ENCODE measurements at regions not wholly inside any gene's neighbourhood (a gene's known extent, or its start where the extent isn't known, plus 50 kb on each side); places are given as distances from the start of the nearest gene placed in this dataset.

- DNase-seq: peak; percentile 21
Measured at GRCh38 chr14:49999826-50000379, 107.0 kb downstream of the ARF6 start.

DNA sequence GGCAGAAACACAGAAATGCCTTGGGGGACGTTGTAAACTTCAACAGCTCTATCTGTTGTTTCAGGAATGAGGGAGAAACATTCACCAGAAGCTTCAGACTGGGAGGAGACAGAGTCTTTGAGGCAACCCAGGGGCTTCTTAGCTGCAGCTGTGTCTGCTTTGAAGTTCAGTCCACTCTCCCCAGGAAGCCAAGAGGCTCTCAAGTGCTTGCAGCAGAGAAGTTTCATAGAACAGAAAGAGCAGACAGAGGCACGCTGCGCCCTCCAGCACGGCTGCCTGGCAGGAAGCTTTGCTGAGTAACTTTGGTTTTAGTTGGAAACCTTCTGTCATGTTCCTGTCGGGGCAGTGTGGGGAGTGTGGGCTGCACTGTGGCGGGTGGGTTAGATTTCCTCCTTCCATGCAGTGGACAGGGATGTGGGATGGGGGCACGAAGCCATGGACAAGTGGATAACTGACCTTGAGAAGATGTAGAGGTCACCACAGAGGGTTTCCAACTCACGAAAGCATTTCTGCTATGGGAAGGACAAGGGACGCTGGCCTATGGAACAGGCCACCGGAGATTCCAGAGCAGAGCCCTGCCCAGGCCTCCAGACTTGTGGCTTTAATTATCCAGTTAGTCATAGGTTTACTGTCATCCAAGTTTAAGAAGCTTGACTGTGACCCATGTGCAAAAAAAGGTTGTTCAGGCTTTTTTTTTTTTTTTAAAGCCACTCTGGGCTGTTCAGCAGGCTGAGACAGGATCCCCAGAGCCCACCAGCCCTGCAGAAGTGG is 107.7 kb downstream of the ARF6 start:
- DNase-seq: peak; percentile 83

DNA sequence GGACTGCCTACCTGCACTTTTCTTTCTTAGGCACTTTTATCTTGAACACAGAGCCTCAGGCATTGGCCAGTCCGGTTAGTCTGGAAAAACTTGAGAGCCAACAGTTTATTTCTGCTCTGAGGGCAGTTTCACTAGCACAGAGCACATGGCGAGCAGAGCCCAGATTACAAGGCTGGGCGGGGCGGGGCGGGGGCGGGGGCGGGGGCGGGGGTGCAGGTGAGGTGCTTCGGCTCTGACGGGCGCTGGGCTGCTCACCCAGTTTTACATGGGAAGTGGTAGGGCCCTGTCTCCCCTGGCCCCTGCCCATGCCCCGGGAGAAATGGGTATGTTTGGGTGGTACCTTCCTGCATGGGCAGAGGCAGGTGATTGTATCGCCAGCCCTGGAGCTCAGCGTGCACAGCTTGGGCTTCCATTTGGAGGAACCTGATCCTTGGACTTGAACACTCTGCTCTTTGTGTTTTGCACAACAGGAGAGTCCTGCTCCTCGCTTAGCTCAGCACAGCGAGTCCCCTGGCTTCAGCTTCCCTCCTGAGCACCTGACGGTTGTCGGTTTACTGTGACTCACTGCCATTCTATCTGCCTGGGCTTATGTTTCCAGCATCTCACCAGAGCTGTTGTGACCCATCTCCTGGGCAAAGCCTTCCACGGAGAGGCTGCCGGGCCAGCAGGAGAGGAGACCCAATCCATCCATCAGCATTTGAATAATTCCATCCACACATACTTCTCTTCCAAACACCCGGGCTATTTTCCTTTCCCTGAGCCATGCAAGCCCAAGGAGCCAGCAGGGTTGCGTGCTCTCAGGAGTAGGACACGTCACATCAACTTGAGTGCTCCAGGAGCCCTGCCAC is 108.5 kb downstream of the ARF6 start:
- DNase-seq: peak; percentile 78

DNA sequence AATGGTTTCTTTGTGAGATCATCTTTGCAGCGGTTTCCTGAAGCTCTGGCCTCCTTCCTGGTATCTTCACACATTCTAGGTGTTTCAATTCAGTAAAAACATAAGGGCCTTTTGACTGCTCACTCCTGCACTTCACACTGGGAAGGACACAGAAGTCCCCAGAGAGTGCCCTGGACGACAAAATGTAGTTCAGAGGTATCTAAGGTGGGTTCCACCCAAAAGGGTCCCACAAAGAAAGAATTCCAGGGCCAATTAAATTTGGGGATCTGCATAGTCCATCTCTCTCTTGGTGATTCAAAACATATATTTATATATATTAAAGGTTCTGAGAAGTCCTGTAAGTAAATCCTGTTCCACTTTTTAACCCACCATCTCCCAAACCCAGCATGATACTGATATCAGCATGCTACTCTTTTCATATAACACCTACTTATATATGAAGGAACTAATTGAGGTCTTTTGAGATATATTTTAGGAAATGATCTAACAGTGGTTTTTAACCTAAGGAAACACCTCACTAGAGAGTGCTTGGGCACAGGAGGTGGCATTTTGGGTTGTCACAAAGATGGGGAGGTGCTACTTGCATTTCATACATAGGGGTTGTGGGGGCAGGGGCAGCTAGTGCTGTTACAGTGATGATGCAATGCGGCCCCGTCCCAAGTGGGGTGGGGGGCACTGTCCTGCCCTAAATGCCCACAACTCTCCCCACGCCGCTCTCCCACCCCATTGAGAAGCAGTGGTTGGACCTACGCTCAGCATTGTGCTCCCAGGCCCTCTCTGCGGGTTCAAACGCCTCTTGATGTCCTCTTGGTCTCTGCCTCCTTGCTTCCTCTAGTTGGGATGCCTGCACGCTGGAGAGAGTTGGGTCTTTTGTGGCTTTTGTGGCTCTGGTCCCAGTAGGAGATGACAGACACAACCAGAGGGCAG is 109.4 kb downstream of the ARF6 start:
- DNase-seq: peak; percentile 73

- DNase-seq: no peak
Measured at GRCh38 chr14:50002926-50003212, 110.0 kb downstream of the ARF6 start.

DNA sequence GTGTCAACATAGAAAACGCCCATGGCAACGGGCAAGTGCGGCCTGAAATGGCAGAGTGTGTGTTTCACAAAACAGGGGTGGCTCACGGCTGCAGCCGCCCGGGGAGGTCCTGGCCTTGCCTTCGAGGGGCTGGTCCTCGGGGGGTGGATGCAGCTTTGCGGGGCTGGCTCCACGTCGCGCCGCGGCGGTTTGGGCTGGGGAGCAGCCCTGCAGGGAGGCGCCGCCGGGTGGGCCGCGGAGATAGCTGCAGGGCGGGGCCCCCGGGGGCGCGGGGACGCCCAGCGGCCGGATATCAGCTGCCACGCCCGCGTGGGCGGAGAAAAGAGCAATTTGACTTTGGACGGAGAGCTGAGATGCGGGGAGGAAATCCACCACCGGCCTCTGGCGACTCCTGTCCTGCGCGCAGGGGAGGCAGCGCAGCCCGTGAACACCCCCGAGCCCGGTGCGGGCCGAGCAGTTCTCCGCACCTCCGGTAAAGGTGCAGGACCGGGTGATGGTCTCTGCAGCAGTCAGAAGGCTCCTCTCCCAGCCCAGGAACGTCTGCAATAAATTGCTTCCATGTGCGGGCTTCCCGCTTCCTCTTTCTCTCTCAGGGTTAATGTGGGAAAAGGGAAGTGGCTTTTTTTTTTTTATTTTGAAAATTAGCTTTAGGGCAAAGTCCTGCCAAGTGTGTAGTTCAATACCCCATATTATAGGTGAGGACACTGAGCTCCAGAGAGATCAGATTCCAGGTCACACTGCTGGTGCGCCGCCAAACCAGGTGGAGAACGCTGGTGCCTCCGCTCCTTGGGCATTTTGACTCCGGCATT is 110.5 kb downstream of the ARF6 start:
- peak; percentile 82 for DNase-seq

GRCh38 chr14:50006141-50006540 is 110.2 kb downstream of the VCPKMT start:
- no peak for DNase-seq

- DNase-seq: no peak
Measured at GRCh38 chr14:50007123-50007903, 109.1 kb downstream of the VCPKMT start.

- DNase-seq: no peak
Measured at GRCh38 chr14:50008562-50008961, 107.8 kb downstream of the VCPKMT start.

GRCh38 chr14:50008974-50009373 is 107.4 kb downstream of the VCPKMT start:
- DNase-seq: no peak

DNA sequence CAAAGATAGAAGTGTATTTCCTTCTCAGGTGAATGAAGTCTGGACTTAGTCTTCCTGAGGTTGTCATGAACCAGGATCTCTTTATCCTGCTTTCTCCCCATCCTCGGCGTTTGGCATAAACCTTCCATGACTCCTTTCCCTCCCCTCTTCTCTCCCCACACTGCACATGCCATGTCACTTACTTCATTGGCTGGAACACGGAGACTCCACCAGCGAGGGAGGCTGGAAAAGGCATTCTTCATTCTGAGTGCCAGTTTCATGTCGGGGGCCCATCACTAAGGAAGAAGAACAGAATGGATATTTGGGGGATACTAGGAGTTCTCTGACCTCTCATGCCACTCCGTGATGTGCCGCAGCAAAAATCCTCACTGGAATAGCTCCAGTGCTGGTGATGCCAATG is 105.6 kb downstream of the VCPKMT start:
- DNase-seq: no peak

GRCh38 chr14:50011242-50011641 is 105.1 kb downstream of the VCPKMT start:
- DNase-seq: no peak

GRCh38 chr14:50012644-50013043 is 103.7 kb downstream of the VCPKMT start:
- no peak for DNase-seq

- no peak for DNase-seq
Measured at GRCh38 chr14:50013198-50013918, 103.0 kb downstream of the VCPKMT start.

GRCh38 chr14:50013934-50014333 is 102.4 kb downstream of the VCPKMT start:
- DNase-seq: no peak

GRCh38 chr14:50014809-50015430 is 101.5 kb downstream of the VCPKMT start:
- DNase-seq: no peak

DNA sequence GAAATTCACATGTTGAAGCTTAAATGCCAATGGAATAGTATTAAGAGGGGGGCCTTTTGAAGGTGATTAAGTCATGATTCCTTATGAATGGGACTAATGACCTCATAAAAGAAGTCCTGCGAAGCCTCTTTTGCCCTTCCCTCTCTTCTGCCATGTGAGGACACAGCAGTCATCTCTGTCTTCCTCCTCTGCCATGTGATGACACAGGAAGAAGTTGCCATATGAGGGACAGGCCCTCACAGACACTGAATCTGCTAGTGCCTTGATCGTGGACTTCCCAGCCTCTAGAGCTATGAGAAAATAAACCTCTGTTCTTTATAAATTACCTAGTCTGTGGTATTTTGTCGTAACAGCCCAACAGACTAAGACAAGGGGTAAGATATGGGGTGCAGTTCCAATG is 100.7 kb downstream of the VCPKMT start:
- DNase-seq: no peak

DNA sequence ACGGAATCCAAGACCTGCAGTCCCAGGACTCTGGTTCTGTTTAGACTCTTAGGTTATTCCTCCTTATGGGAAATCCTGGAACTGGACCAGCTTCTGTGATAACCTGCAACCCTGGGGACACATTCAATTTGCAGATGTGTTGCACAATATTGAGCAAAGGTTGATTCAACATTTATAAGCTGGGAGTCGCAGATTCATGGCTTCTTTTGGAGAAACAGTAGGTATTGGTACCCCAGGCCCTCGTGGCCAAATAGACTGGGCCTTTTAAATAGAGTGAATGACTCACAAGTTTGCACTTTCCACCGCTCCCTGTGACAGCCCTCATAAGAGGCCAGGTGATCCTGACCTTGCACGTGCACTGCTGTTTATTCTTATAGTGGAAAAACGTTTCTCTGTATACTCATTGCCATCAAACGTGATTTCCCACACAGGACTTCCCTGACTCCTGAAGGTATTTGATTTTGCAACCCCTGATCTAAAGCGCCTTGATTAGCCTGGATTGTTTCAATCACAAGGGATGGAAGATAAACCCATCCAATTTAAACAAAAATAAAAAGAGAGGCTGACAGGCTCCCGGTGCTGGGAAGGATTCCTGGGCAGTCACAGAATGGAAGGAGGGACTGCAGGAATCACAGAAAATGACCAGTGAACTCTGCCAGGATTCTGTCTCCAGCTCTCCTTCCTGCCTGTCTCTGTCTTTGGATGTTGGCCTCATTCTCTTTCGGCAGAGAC is 98.0 kb downstream of the VCPKMT start:
- no peak for DNase-seq

GRCh38 chr14:50018933-50019210 is 97.5 kb downstream of the VCPKMT start:
- DNase-seq: no peak

DNA sequence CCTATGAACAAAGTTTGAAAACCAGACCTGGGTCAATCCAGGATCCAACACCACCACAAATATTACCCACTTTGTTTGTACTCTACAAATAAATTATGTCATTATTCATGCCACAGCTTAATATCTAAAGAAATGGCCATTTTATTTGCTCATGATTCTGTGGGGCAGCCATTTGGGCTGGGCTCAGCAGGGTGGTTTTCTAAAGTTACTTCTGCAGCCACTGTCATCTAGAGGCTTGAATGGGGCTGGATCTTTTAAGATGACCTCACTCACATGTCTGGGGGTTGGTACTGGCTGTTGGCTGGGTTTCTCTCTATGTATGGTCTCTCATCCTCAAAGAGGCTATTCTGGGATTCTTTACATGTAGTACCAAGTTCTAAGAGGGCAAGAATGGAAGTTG is 96.2 kb downstream of the VCPKMT start:
- DNase-seq: no peak

Data from CD4-positive, alpha-beta T cell treated with Interleukin-17A for 4 hours (primary cell).